Smooth muscle cell (in vitro differentiated cells): ENCODE measurements at regions not wholly inside any gene's neighbourhood (a gene's known extent, or its start where the extent isn't known, plus 50 kb on each side); places are given as distances from the start of the nearest gene placed in this dataset.

Experiments
- DNase-seq: peaks from one replicate; lab custom pipeline; 2025; ENCODE audit not compliant: unreplicated experiment; lab: John Stamatoyannopoulos, UW
- H2AFZ ChIP-seq: fragments of 200-600 bp; sonication (generic); 2 replicates; pipeline ENCODE4 v1.6.0; 2016; ENCODE audit warnings: antibody characterized with exemption, low read depth, mild to moderate bottlenecking
- H3F3A ChIP-seq: fragments of 200-600 bp; sonication (generic); 2 replicates; pipeline ENCODE4 v1.6.0; 2017; ENCODE audit warnings: antibody characterized with exemption, low read depth
- H3K27ac ChIP-seq: fragments of 200-600 bp; sonication (generic); 2 replicates; pipeline ENCODE4 v1.5.1; 2016; ENCODE audit warnings: low read depth, mild to moderate bottlenecking
- H3K27me3 ChIP-seq: fragments of 200-600 bp; sonication (generic); 2 replicates; pipeline ENCODE4 v1.6.1; 2016; ENCODE audit warnings: low read depth, mild to moderate bottlenecking
- H3K36me3 ChIP-seq: fragments of 200-600 bp; sonication (generic); 2 replicates; pipeline ENCODE4 v1.5.1; 2016; ENCODE audit warnings: low read depth
- H3K4me1 ChIP-seq: fragments of 200-600 bp; sonication (generic); 2 replicates; pipeline ENCODE4 v1.5.1; 2016; ENCODE audit warnings: low read depth
- H3K4me2 ChIP-seq: fragments of 200-600 bp; sonication (generic); 2 replicates; pipeline ENCODE4 v1.6.0; 2016; ENCODE audit warnings: mild to moderate bottlenecking
- H3K4me3 ChIP-seq: fragments of 200-600 bp; sonication (generic); 2 replicates; pipeline ENCODE4 v1.5.1; 2016; ENCODE audit warnings: mild to moderate bottlenecking
- H3K79me2 ChIP-seq: fragments of 200-600 bp; sonication (generic); 2 replicates; pipeline ENCODE4 v1.6.0; 2016; ENCODE audit warnings: low read depth, mild to moderate bottlenecking
- H3K9ac ChIP-seq: fragments of 200-600 bp; sonication (generic); 2 replicates; pipeline ENCODE4 v1.6.0; 2016; ENCODE audit warnings: low read depth
- H3K9me3 ChIP-seq: fragments of 200-600 bp; sonication (generic); replicated peaks from 2 replicates; pipeline ENCODE4 v1.5.1; 2016; ENCODE audit warnings: low read depth
- H4K20me1 ChIP-seq: fragments of 200-600 bp; sonication (generic); 2 replicates; pipeline ENCODE4 v1.6.0; 2016; ENCODE audit warnings: low read depth
- CTCF ChIP-seq: fragments of 200-600 bp; sonication (generic); IDR thresholded peaks from 2 replicates; pipeline ENCODE4 v1.5.1; 2017; ENCODE audit warnings: borderline replicate concordance, mild to moderate bottlenecking, antibody characterized with exemption; ENCODE audit not compliant: insufficient read depth, poor library complexity, severe bottlenecking
- WGBS: methylation state at CpG from one replicate; pipeline ENCODE4 v1.1.7; 2016; ENCODE audit warnings: low lambda C conversion rate; 5-methylcytosine and 5-hydroxymethylcytosine counted together

- Histone ChIP-seq H3K4me3 (no peak overlapping the region), H3K4me1 (peaks cover 14% of the 10 kb centered on the region), H2AFZ (no peak overlapping the region), H3K36me3 (no peaks in the 10 kb centered on the region), H3K27me3 (no peaks in the 10 kb centered on the region), H3K27ac (no peak overlapping the region), H3F3A (no peaks in the 10 kb centered on the region), H3K9ac (no peak overlapping the region), H4K20me1 (no peaks in the 10 kb centered on the region), H3K9me3 (no peaks in the 10 kb centered on the region), H3K4me2 (no peak overlapping the region), H3K79me2 (no peaks in the 10 kb centered on the region)
- no peak for TF ChIP-seq CTCF
- 88% methylated on average over 38 of the region's 38 CpGs for WGBS
- no peak for DNase-seq
These were observed 81.6 kb upstream of the CTDP1 start for GRCh38 chr18:79597831-79598632.

GRCh38 chr18:79598633-79599175, 80.9 kb upstream of the CTDP1 start:
- no peak for DNase-seq
- no peak for TF ChIP-seq CTCF
- H3K4me1 ChIP-seq: peaks cover 14% of the 10 kb centered on the region
- H3K27ac ChIP-seq: peak overlapping the region; percentile 70
- peak overlapping the region; percentile 31 for H3K9ac ChIP-seq
- peak overlapping the region; percentile 68 for H3K4me2 ChIP-seq
- 91% methylated on average over 20 of the region's 20 CpGs for WGBS
- no peaks in the 10 kb centered on the region for H3K9me3 ChIP-seq
- no peaks in the 10 kb centered on the region for H3K27me3 ChIP-seq
- H2AFZ ChIP-seq: no peak overlapping the region
- H3F3A ChIP-seq: no peaks in the 10 kb centered on the region
- no peaks in the 10 kb centered on the region for H3K36me3 ChIP-seq
- H3K4me3 ChIP-seq: no peak overlapping the region
- H3K79me2 ChIP-seq: no peaks in the 10 kb centered on the region
- H4K20me1 ChIP-seq: no peaks in the 10 kb centered on the region

GRCh38 chr18:79599441-79599931, 80.1 kb upstream of the CTDP1 start:
- Histone ChIP-seq H4K20me1 (no peaks in the 10 kb centered on the region), H3K4me3 (no peak overlapping the region), H3K27me3 (no peaks in the 10 kb centered on the region), H3K79me2 (no peaks in the 10 kb centered on the region), H3F3A (no peaks in the 10 kb centered on the region), H3K4me2 (peak overlapping the region; percentile 68), H3K9me3 (no peaks in the 10 kb centered on the region), H3K9ac (peak overlapping the region; percentile 58), H3K27ac (peak overlapping the region; percentile 70), H2AFZ (no peak overlapping the region), H3K36me3 (no peaks in the 10 kb centered on the region), H3K4me1 (peaks cover 14% of the 10 kb centered on the region)
- DNase-seq: no peak
- TF ChIP-seq CTCF: no peak
- 40% methylated on average over 19 of the region's 19 CpGs for WGBS

GRCh38 chr18:79600141-79600540, 79.5 kb upstream of the CTDP1 start:
- Histone ChIP-seq H3K4me1 (peaks cover 14% of the 10 kb centered on the region), H3K9me3 (no peaks in the 10 kb centered on the region), H3K27me3 (no peaks in the 10 kb centered on the region), H3K36me3 (no peaks in the 10 kb centered on the region), H3K27ac (peak overlapping the region; percentile 70), H4K20me1 (no peaks in the 10 kb centered on the region), H3F3A (no peaks in the 10 kb centered on the region), H3K4me2 (no peak overlapping the region), H3K9ac (peak overlapping the region; percentile 58), H3K79me2 (no peaks in the 10 kb centered on the region), H3K4me3 (no peak overlapping the region), H2AFZ (no peak overlapping the region)
- no peak for TF ChIP-seq CTCF
- DNase-seq: no peak
- 87% methylated on average over 6 of the region's 6 CpGs for WGBS
